ENCODE measurements at regions not wholly inside any gene's neighbourhood (a gene's known extent, or its start where the extent isn't known, plus 50 kb on each side); places are given as distances from the start of the nearest gene placed in this dataset.

- no peaks in the 10 kb centered on the region for H3K9me3 Mint-ChIP-seq (ENCODE audit: unreplicated experiment)
- Histone ChIP-seq H3K27me3 (replicated peaks; ENCODE audit: control insufficient read depth, insufficient read depth, low read length) (no peaks in the 10 kb centered on the region), H3K4me1 (no peaks in the 10 kb centered on the region), H3K9me3 (no peaks in the 10 kb centered on the region), H3K36me3 (ENCODE audit: control insufficient read depth, insufficient read depth, low read length) (no peaks in the 10 kb centered on the region), H3K4me3 (ENCODE audit: low read depth, low read length) (no peak overlapping the region)
- POLR2A ChIA-PET, result no interaction called here
- H3K4me1 Mint-ChIP-seq (ENCODE audit: low read depth, unreplicated experiment), result no peaks in the 10 kb centered on the region
- no TSS peak for BruUV-seq (replicated peaks)
- H3K27me3 Mint-ChIP-seq (ENCODE audit: insufficient read depth, unreplicated experiment), result no peaks in the 10 kb centered on the region
- DNase-seq, result no peak
- H3K36me3 Mint-ChIP-seq (ENCODE audit: insufficient read depth, unreplicated experiment), result no peaks in the 10 kb centered on the region
- CTCF ChIA-PET, result no interaction called here
- no peak overlapping the region for H3K27ac Mint-ChIP-seq (ENCODE audit: unreplicated experiment)
- TF ChIP-seq CTCF (IDR thresholded peaks at IDR 0.05; ENCODE audit: insufficient read depth in 1 of 2, low read depth in 1 of 2, low read length in 1 of 2, severe bottlenecking in 1 of 2, unreplicated experiment in 1 of 2), result no peak
- no peak overlapping the region for H3K4me3 Mint-ChIP-seq (ENCODE audit: unreplicated experiment)
- intact Hi-C loops (cut with micrococcal nuclease; ENCODE audit: unreplicated experiment), result no loop called here
Observed at GRCh38 chr9:1446671-1447070, 396.5 kb downstream of the DMRT2 start.

- H3K4me3 ChIP-seq (ENCODE audit: low read depth, low read length), result no peak overlapping the region
- ChIA-PET POLR2A (no interaction called here), CTCF (no interaction called here)
- Mint-ChIP-seq H3K27ac (ENCODE audit: unreplicated experiment) (no peak overlapping the region), H3K27me3 (ENCODE audit: insufficient read depth, unreplicated experiment) (peaks cover 5% of the 10 kb centered on the region), H3K4me1 (ENCODE audit: low read depth, unreplicated experiment) (no peaks in the 10 kb centered on the region), H3K4me3 (ENCODE audit: unreplicated experiment) (no peak overlapping the region), H3K36me3 (ENCODE audit: insufficient read depth, unreplicated experiment) (no peaks in the 10 kb centered on the region), H3K9me3 (ENCODE audit: unreplicated experiment) (no peaks in the 10 kb centered on the region)
- intact Hi-C loops (cut with micrococcal nuclease; ENCODE audit: unreplicated experiment), result no loop called here
- TF ChIP-seq CTCF (IDR thresholded peaks at IDR 0.05; ENCODE audit: insufficient read depth in 1 of 2, low read depth in 1 of 2, low read length in 1 of 2, severe bottlenecking in 1 of 2, unreplicated experiment in 1 of 2), result no peak
- no peaks in the 10 kb centered on the region for H3K9me3 ChIP-seq
- H3K4me1 ChIP-seq, result no peaks in the 10 kb centered on the region
- H3K27me3 ChIP-seq (replicated peaks; ENCODE audit: control insufficient read depth, insufficient read depth, low read length), result no peaks in the 10 kb centered on the region
- BruUV-seq (replicated peaks), result no TSS peak
- H3K36me3 ChIP-seq (ENCODE audit: control insufficient read depth, insufficient read depth, low read length), result no peaks in the 10 kb centered on the region
- DNase-seq, result no peak
Observed at GRCh38 chr9:1453636-1454035, 403.5 kb downstream of the DMRT2 start.

GRCh38 chr9:1454211-1454610 lies 404.1 kb downstream of the DMRT2 start:
- H3K9me3 ChIP-seq, result no peaks in the 10 kb centered on the region
- H3K36me3 Mint-ChIP-seq (ENCODE audit: insufficient read depth, unreplicated experiment), result no peaks in the 10 kb centered on the region
- ChIA-PET CTCF (no interaction called here), POLR2A (no interaction called here)
- no peak for TF ChIP-seq CTCF (IDR thresholded peaks at IDR 0.05; ENCODE audit: insufficient read depth in 1 of 2, low read depth in 1 of 2, low read length in 1 of 2, severe bottlenecking in 1 of 2, unreplicated experiment in 1 of 2)
- H3K27me3 Mint-ChIP-seq (ENCODE audit: insufficient read depth, unreplicated experiment), result peaks cover 5% of the 10 kb centered on the region
- no TSS peak for BruUV-seq (replicated peaks)
- no peak overlapping the region for H3K4me3 ChIP-seq (ENCODE audit: low read depth, low read length)
- no peaks in the 10 kb centered on the region for H3K4me1 ChIP-seq
- H3K27ac Mint-ChIP-seq (ENCODE audit: unreplicated experiment), result no peak overlapping the region
- DNase-seq, result no peak
- no peak overlapping the region for H3K4me3 Mint-ChIP-seq (ENCODE audit: unreplicated experiment)
- no peaks in the 10 kb centered on the region for H3K27me3 ChIP-seq (replicated peaks; ENCODE audit: control insufficient read depth, insufficient read depth, low read length)
- H3K9me3 Mint-ChIP-seq (ENCODE audit: unreplicated experiment), result no peaks in the 10 kb centered on the region
- intact Hi-C loops (cut with micrococcal nuclease; ENCODE audit: unreplicated experiment), result no loop called here
- H3K36me3 ChIP-seq (ENCODE audit: control insufficient read depth, insufficient read depth, low read length), result no peaks in the 10 kb centered on the region
- no peaks in the 10 kb centered on the region for H3K4me1 Mint-ChIP-seq (ENCODE audit: low read depth, unreplicated experiment)

All from Caco-2 (cell line).